Islet precursor cell (in vitro differentiated cells): ENCODE measurements at regions not wholly inside any gene's neighbourhood (a gene's known extent, or its start where the extent isn't known, plus 50 kb on each side); places are given as distances from the start of the nearest gene placed in this dataset.

Experiments
- DNase-seq: peaks from one replicate; pipeline ENCODE4 v3.0.0-alpha.2; 2018

DNA sequence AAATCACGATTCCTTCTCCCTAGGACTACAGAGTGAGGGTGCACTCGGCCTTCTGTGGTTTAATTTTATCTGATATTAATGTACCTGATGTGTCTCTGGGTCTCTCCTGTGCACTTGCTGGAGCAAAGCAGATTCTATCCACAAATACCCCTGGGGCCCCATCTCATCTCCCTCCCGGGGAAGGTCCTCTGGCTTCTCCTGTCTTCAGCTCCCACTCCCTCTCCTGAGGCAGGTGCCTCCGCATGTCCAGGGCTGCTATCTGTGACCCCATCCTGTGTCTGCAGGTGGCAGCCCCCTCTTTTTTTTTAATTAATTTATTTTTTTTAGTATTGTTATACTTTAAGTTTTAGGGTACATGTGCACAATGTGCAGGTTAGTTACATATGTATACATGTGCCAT, 558.7 kb downstream of the BRD1 start:
- DNase-seq: peak; percentile 7

DNA sequence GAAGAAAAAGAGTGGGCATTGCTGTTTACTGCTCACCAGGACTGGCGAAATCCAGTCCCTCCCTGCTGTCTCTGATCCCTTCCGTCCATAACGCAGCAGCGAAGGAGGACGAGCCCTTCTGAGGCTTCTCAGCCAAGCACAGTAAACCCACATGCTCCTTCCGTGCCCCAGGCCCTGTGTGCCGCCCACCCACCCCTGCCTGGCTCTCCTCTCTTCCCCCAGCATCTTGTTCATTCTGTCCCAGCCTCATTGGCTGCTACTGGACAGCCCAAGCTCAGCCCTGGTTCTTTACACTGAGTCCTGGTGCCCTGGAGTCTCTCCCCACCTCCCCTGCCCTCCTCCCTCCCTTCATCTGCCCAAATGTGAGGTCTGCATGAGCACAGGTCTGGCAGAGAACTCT, 559.7 kb downstream of the BRD1 start:
- DNase-seq: peak; percentile 27

DNA sequence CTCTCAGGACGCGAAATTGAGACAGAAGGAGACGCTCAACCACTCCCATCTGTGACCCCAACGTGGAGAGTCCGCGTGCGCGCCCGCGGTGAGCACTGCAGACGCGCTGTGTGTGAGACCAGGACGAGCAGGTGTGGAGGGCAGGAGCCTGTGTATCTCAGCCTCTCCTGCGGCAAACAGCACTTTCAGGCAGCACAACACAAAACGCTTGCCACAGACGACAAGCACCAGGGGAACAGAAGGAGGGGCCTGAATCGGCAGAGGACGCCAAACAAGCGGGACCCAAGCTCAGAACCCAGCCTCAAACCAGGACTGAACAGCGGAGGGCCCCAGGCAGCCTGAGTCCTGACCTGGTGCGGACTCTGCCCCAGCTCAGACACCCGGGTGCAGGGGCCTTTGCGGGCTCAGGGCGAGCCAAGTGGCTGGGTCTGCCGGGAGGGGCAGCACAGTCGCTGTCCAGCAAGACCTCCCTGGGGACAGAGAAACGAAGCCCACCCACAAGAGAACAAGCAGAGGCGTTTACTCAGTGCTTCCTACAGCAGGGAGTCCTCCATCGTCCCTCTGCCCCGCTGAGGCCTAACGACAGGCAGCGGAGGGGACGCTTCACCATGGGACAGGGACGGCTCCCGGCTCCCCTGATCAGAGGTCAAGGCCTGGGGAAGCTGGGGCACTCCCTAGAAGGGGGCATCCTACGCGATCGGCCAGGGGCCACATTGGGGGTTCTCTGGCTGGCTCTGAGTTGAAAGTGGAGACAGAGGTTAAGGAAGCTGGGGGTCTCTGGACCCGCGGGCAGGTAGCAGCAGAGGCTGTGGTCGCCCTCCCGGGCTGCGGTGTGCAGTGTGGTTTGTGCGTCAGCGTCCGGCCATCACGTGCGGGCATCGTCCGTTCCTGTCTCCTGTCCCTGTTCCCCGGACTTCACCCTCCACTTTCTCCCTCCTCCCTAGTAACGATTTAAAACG, 560.8 kb downstream of the BRD1 start:
- peak; percentile 49 for DNase-seq

- peak; percentile 22 for DNase-seq
These were observed 563.0 kb downstream of the BRD1 start for GRCh38 chr22:49264696-49265095.

DNA sequence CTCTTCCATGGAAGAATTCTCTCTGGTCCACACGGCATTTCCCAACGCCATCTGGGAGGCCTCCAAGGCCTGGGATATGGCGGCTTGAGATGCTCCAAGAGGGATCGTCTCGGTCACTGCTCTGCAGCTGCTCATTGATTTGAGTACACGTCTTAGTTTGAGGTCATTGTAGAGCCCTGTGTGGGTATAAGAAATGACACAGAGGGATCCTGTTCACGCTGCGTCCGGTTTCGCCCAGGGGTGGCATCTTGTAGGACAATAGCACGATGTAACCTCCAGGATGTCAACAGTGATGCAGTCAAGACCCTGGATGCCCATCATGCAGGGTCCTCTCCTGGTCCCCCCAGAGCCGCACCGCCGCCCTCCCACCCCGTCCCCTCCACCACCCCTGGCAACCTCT, 564.6 kb downstream of the BRD1 start:
- peak; percentile 31 for DNase-seq

DNA sequence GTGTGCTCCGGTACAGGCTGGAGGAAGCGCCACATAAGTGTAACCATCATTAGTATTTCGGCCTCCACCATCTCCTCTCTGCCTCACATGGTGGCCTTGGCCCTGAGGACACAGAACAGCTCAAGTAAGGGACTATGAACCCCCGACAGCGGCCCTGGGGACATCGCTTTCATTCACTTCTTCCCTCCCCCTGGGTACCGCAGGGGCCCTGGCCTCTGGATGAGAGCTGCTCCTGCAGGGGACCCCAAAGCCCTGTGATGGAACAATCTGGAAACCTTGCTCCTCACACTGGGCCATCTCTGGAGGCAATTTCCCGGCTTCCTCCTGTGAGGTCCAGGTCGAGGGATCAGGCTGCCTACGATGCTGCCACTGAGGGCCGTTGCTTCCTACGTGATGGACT, 565.5 kb downstream of the BRD1 start:
- DNase-seq: peak; percentile 29

DNA sequence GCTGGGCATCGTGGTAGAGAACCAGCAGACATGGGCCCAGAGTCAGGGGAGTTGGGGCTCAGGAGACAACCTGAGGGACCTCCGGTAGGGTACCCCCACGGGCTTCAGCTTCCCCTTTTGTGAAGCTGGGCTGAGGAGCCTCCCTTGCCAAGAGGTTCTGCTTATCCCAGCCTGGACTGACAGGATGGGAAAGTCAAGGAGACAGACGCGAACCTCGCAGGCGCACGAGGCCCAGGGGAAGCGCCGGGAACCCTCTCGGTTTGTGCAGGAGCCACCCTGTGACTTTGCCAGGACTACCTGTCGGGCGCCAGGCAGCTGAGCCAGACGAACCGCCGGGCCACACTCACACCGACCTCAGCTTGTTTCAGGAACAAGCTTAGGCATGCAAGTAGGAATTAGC, 566.1 kb downstream of the BRD1 start:
- DNase-seq: peak; percentile 32

GRCh38 chr22:49260681-49261580, 566.7 kb downstream of the BRD1 start:
- DNase-seq: peak; percentile 36

DNA sequence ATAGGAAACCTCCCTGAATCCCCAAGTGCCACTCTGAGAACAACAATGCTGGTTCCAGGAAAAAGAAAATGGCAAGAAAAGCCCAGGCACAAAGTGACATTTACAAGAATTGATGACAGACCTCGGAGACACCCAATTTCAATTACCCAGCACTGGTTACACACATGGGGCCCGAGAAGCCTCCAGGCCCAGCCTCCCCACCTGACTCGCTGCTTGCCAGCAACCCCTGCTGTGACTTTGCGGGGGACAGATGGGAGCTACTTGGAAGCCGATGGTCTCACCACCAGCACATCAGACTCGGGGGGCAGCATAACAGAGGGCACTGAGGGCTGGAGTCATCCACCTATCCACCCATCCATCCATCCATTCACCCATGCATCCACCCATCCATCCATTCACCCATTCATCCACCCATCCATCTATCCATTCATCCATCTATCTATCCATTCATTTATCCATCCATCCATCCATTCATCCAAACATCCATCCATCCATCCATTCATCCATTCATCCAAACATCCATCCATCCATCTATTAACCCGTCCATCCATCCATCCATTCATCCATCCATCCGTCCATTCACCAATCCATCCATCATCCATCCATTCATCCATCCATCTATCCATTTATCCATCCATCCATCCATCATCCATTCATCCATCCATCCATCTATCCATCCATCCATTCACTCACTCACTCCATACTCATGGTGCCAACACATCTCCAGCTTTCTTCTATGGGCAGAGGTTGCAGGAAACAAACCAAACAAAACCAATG, 567.6 kb downstream of the BRD1 start:
- DNase-seq: peak; percentile 24

DNA sequence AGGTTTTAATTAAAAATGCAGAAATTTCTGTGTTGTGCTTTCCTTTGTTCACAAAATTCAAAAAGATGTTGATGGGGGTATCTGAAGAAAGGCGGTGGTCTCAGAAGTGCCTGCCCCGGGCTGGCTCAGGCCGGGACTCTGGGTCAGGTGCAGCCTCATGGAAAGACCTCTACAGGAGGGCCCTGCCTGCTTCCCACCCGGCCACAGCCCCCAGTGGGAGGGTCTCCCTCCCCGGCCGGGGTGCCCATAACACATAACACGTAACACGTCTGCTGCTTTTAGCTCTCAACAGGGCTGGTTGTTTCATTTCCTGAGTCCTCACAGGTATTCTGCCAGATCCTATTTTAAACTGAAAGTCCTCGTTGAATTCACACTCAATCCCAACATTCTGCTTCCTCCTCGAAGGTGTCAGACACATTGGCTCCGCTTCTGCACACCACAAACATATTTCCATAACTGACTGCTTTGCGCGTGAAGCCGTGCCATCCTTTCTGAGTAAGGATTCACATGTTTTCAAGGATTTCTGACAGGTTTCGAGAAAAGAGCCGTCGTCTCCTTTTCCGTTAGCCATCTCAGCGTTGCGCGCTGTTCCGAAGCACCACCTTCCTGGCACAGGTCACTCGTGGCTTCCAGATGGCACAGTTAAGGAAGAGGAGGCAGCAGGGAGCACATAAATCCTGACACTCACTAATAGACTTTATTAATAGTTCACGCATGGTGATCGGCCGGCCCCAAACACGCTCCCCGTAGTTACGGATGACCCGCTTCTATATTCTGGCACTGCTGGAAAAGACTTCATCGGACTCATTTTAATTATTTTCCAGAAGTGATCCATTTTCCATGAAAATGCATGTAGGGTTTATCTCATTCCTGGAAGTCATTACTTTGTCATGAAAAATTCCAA, 569.3 kb downstream of the BRD1 start:
- peak; percentile 14 for DNase-seq

- DNase-seq: peak; percentile 29
These were observed 570.1 kb downstream of the BRD1 start for GRCh38 chr22:49257551-49257961.

GRCh38 chr22:49255741-49256318, 571.8 kb downstream of the BRD1 start:
- DNase-seq: peak; percentile 47

- peak; percentile 22 for DNase-seq
These were observed 572.5 kb downstream of the BRD1 start for GRCh38 chr22:49255154-49255553.

DNA sequence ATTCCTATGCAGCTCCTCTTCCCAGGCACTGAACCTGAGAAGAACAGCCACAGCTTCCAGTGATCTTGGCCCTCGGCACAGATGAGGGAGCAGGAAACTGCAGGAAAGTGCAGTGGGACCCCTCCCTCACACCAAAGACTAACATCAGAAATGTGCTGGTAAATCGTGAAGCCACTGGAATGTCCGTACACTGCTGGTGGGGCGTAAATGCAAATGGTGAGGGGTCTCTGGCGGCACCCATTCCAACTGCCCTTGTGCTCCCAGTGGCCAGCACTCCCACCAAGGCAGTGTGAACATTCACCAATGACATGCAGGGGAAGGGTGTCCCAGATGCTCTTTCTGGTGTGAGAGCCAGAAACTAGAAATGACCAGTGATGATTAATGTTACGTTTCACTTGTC, 574.0 kb downstream of the BRD1 start:
- DNase-seq: peak; percentile 29

DNA sequence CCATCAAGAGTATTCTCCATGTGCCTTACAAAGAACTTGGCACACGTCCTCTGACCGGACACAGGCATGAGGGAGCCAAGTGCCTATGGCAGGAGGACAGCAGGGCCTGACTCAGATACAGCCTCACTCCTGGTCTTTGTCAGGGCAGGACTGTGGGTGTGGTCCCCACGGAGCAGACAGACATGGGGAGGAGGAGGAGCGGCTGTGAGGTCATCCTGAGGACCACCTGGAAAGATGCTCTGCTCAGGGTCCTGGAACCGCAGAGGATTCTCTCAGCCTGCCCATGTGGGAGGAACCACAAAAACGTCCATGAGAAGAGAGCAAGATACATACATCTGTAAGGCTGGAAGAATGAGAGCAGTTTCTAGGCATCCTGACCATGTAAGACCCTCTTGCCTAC, 576.3 kb downstream of the BRD1 start:
- DNase-seq: peak; percentile 27

DNA sequence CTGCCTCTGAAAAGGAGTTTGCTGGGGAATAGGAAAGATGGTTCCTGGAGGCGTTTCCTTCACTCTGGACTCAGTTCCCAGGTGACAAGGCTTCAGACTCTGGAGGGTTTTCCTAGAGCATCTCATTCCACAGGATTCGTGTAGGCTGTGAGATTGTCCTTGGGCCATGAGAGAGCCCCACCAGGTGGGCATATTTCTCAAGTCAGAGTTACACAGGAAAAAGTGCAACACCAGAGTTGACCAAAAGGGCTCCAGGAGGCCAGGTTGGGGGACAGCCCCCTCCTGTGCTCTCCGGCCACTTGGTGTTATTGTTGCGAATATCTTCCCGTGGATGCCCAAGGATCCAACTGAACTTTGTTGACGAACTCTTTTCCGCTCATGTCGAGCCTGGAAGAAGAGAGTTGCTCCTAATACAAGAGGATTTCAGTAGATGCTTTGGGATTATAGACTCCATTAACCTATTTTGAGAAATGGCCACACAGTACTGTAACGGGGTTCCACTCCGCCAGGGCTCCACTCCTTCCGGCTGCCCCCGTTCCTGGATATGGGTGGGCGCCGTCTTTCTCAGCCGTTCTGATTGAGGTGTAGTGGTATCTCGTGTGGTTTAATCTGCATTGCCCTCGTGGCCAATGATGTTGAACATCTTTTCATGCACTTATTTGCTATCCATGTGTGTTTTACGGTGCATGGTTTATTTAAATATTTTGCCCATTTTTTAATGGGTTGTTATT, 580.3 kb downstream of the BRD1 start:
- peak; percentile 31 for DNase-seq

GRCh38 chr22:49244466-49245420, 582.9 kb downstream of the BRD1 start:
- peak; percentile 46 for DNase-seq

- peak; percentile 35 for DNase-seq
These were observed 583.7 kb downstream of the BRD1 start for GRCh38 chr22:49243965-49244364.

DNA sequence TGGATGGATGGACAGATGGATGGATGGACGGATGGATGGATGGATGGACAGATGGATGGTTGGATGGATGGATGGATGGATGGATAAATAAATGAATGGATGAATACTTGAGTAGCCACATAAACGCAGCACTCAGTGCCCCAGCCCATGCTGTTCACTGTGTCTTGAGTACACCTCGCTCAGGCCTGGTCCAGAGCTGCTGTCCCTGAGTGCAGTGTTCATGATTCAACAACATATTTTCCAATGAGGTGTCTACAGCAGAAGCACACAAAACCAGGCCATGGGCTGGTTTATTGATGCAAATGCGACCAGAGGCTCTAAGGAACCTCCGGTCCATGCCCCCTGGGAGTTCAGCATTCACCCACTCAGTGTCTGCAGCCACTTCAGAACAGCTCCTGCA, 584.3 kb downstream of the BRD1 start:
- DNase-seq: peak; percentile 14
